GM04504 (cell line): ENCODE measurements at regions not wholly inside any gene's neighbourhood (a gene's known extent, or its start where the extent isn't known, plus 50 kb on each side); places are given as distances from the start of the nearest gene placed in this dataset.

ENCODE experiments used
- DNase-seq: peaks from one replicate; pipeline ENCODE4 v3.0.0-alpha.2; 2012; ENCODE audit warnings: low read depth

DNA sequence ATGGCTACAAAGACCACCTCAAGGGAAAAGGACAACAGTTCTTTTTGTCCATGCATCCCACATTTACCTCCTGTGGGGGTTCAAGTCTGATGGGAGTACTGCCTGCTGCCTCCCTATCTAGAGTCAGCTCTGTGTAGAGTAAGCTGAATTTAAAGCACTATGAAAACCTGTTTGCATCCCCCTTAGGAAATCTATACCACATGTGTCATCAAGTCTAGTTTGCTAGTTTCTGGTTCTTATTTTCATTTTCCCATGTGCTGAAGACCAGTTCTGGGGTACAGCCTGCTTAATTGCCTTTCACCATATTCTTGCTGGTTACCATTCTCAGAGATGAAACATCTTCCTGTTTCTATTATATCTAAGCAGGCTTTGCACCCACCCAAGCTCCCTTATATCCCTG is 470.3 kb downstream of the MBD2 start:
- DNase-seq, result no peak

DNA sequence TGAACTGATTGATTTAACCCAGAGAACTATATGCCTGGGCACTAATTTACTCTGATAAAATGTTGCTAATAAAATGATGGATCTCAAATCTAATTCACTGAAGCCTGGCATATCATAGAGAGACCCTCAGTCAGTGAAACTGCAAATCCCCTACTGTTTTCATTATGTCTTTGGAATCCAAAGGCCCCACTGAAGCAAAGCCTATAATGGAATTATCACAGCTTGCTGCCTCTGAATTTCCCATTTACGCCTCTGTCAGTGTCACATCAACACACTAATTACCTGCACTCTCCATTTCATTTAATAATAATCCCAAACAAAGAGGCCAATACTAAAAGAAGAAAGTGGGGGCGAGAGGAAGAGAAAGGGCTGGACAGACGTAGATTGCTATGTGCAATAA is 470.9 kb downstream of the MBD2 start:
- no peak for DNase-seq

DNA sequence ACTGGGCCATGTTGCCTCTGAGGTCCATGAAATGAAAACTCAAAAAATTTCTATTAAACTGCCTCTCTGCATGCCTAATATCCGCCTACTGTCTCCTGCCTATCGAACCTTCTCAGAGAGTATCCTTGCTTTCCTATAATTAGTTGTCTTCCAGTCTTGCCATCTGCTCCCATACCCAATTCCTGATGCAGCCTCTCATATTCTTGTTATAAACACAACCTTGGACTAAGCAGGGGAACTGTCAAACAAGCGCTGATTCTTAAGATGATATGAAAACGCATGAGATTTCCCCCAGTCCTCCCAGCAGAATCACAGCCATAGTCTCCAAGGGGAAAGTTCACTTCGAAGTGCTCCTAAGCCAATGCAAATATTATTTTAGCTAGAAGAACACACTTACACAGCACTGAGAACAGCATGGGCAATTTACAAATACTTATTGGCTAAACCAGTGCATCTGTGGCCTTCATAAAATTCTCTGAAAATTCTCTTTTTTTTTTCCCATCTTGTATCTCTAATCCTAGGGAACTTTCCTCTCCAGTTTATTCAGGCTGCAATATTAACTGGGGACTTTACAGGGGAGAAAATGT is 471.6 kb downstream of the MBD2 start:
- DNase-seq, result no peak

DNA sequence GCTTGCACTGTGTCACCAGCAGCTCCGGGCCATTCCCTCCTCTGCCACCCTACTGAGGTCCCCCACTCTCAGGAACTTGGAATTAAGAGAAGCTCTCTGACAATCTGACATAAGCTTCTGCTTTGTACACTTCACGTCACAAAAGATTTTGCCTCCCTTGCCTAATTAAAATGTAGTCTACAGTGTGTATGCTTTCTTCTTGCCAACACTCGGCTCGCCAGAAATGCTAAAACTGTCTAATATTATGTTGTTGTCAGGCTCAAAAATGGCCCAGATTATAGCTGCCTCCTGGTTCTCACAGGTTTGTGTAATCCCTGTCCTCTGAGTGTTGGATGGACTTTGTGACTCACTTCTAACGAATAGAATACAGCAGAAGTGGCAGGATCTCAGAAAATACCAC is 474.7 kb downstream of the MBD2 start:
- DNase-seq, result no peak

DNA sequence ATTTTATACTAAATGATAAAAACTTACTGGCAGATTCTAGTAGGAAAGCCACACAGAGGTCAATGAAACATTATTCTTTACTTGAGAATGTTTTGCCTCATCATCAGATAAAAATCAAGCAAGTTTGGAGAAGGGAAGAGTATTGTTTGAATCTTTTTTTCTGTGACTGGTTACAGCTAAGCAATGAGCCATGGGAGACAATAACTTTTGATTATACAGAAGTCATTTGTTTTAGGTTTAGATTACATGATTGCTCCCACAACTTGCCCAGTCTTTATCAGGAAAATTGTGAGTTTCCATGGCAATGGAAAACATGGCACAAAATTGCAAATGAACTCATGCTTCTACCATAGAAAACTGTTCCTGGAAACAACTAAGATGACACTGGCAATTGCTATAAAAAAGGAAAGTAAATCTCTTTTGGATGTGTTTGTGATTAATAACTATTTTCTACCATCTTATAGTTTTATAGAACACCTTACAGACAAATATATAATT is 476.8 kb downstream of the MBD2 start:
- no peak for DNase-seq

DNA sequence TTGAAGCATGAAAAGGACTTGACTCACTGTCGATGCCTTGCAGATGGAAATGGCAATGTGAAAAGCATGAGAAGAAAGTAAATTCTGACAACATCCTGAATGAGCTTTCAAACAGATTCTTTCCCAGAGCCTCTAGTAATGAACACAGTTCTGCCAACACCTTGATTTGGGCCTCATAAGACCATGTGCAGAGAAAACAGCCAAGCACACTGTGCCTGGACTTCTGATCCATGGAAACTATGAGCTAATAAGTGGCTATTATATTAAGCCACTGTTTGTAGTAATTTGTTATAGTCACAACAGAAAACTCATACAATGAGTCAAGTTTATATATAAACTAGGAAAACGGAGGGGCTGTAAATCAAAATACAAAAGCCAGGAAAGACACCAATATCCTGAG is 477.3 kb downstream of the MBD2 start:
- DNase-seq, result no peak

DNA sequence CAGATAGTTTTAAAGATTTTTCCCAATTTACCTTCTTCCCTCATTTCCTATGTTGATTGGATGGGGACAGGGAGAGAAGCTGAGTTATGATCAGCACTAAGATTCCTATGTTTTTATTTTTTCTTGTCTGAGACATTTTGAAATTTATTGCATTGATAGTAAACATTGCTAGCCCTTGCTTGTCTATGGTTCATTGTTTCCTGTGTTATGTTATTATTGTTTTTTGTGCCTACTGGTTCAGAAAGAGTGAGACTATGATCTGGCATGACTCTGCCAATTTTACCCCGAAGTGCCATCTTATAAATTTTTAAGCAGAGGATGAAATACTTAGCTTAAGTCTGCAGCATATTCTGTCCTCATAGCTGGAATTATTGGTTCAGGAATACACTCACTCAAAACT is 478.5 kb downstream of the MBD2 start:
- DNase-seq, result no peak

DNA sequence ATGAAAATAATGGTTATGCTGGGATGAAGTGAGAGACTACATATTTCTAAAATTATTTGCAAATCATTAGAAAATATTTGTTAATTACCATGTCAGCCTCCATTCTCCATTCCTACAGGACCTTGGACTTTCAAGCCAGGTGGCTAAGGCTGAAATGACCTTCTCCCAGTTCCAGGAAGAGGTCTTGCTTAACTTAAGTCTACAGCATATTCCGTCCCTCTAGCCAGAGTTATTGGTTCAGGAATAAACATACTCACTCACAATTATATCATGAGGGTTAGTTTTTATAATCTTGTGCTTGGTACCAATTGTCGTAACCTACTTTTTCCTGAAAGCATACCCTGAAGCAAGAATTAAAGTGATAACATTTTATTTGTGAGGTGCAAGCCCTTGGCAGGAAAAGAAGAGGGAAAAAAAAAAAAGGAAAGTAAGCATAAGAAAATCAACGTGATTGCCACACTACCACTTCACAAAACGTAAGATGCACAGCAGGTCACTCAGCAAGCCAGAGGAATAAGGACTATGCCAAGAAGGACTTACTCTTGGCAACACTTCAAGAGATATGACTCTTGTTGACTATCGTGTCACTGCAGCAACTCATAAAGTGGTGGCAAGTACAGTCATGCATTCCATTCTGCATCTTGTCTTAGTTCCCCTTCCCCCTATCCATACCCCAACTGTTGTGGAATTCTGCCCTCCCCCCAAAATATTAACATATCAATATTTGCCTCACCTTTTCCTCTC is 479.1 kb downstream of the MBD2 start:
- peak; percentile 14 for DNase-seq

DNA sequence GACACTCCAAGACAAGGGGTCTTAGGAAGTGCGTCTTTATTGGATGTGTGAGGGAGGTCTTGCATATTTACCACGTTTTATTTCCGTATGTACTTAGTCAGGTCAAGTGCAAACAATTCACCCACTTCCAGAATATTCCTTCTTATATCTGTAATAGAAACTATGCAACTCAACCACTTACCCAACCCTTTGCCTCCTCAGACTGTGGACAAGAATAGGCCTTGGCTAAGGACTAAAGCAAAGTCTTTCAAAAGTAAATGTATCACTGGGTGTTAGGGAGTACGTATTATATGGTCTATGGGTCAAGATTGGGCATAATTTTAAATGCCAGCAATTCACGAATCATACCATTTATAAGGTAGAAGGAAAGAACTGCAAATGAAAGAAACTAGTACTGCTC is 484.8 kb downstream of the MBD2 start:
- no peak for DNase-seq

DNA sequence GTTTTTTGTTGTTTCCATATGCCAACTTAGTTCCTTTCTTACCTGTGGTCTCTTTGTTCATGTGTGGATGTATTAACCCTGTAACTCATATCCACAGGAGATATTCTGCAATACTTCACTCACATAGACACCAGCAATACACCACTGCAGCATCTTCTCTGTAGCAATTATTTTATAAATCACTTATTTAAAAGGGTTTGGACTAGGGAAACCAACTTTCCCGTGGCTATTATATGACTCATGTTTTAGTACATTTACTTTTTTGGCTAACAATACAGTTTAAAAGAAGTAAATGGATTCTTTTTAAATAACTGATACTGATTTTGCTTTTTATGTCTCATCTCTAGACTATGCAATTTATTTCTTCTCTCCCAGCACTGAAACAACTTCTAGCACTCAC is 488.9 kb downstream of the MBD2 start:
- no peak for DNase-seq

DNA sequence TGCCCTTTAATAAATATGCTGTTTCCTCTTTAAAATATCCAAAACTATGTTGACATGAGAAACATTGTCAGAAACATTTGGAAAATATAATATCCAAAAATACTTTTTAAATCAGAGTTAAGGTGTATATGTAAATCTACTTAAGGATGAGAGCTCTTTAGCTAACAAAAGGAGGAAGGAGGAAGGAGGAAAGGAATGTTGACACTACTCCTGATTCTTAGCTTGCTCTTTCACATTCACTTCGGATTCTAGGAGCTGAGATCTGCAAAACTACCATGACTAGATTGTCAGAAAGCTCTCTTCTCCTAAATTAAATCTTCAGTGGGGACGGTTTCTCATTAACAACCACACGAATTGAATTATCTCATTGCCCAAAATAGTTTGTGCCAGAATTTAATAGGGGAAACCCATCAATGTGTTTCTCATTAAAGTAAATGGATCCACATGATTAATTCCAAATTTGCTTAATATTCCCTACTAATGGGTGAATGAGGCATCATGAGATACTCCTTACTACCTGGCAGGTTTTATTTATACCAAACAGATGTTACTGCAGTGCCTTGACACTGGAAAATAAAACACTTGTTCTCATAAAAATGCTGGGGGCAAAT is 509.1 kb downstream of the MBD2 start:
- no peak for DNase-seq

DNA sequence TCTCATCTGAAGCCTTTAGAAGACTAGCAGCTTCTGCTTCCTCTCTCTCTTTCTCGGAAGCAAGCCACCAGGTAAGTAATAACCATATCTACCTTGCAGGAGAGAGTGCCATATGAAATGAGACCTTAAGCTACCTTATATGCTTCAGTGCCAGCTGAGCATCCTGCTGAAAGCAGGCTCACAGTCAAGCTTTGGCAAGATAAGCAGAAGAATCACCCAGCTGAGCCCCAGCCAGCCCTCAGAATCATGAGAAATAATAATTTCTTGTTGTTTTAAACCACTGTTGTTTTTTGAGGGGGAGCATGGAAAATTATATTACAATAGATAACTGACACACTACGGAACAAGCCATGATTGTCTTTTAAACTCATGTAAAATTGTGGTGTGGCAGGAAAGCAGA is 514.4 kb downstream of the MBD2 start:
- DNase-seq, result no peak

DNA sequence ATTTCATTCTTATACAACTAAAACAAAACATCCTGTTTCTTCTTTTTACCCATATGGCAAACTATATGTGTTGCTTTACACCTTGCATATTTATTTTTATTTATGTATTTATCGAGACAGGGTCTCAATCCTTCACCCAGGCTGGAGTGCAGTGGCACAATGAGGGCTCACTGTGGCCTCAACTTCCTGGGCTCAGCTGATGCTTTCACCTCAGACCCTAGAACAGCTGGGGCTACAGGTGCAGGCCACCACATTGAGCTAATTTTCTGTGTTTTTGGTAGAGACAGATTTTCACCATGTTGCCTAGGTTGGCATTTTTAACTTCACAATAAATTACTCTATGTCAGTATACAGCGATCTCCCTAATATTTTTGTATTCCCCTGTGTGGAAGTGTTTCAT is 522.0 kb downstream of the MBD2 start:
- DNase-seq, result no peak

DNA sequence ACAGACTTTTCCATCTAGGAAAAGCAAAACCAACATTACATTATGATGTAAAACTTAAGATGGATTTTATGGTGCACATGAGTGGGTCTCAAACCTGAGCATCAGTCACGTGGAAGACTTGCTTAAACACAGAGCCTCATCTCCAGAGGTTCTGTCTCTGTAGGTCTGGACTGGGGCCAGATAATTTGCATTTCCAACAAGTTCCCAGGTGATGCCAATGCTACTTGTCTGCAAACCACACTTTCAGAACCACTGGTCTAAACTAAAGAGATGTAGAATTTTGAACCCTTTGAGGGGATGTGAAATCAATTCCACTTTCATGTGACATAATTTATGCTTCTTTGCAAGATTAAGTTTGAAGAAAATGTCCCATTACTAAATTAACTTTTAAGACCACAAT is 522.8 kb downstream of the MBD2 start:
- DNase-seq, result no peak

DNA sequence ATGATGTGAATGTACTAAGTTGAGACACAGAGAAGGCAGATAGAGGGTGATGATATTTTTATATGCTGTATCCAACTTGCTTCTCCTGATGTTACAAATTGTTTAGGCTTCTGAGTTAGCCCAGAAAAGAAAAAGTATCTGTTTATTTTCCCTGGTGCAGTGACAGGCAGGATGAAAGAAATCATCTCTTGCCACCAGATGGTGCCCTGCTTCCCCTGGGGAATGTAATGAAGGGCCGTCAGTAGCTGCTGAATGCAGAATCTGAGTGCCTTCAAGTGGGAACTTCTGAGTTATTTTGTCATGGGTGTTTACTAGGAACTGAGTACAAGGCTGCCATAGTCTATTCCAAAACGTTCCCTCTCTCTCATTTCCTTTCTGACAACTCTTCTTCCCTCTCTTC is 525.6 kb downstream of the MBD2 start:
- DNase-seq, result peak; percentile 28

DNA sequence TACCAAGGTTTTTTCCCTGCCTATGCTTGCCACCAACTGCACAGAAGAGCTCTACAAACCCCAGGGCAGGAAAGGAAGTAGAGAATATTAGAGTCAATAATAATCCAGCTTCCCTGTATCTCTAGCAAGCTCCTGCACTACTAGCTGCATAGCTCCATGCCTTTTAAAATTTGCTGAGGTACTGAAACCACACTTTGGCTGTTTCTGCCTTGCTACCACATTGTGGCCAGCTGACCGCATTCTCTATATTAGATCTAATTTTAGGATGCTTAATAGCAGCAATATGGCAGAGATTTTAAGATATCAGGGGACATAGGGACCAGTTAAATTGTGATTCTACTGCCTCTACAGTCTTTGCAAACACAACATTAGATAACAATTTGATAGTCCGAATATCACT is 534.6 kb downstream of the MBD2 start:
- DNase-seq, result no peak

DNA sequence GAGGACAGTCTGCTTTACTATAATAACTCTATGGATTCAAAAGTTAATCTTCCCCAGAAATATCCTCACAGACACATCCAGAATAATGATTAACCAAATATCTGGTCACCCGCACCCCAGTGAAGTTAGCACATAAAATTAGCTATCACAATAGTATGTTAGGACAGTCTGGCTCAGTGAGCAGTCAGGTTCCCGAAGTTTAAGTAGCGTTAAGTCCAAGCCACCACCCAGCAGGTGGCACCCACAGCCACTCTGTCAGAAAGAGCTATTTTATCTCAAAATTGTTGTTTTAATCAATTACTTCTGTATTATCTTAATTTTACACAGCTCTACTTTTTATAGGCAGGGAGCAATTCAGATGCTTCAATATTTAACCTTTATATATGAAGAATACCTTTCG is 537.5 kb downstream of the MBD2 start:
- no peak for DNase-seq

DNA sequence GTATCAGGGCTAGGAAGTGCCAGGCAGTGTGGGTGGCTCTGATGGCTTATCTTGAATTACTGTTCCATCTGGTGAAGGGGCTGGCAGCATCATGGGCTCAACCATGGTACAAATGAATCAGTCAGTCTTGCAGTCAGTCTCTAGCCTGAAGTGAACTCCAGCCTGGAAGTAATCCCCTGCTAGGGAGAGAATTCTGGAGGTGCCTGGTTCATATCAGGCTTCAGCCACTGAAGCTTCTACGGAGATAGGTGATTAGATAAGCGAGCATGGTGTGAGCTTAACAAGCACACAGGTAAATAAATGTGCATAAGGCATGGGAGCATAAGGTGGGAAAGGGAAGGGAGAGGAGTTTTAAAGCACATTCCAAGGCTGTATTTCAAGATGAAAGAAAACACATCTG is 541.7 kb downstream of the MBD2 start:
- DNase-seq, result no peak

DNA sequence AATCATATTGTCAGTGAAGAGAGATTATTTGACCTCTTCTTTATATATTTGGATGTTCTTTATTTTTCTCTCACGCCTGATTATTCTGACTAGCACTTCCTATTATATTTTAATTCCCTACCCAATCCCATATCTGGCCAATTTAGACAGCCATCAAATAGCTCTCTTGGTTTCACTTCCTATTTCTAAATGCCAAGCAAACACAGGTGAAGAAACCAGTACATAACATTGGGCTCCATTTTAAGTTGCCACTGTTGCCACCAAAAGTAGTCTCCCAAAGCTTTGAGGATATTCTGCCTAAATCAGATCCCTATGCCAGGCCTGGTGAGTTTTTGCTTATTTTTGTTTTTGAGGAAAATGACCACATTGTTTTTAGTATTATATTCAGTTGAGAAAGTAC is 547.0 kb downstream of the MBD2 start:
- DNase-seq, result no peak

DNA sequence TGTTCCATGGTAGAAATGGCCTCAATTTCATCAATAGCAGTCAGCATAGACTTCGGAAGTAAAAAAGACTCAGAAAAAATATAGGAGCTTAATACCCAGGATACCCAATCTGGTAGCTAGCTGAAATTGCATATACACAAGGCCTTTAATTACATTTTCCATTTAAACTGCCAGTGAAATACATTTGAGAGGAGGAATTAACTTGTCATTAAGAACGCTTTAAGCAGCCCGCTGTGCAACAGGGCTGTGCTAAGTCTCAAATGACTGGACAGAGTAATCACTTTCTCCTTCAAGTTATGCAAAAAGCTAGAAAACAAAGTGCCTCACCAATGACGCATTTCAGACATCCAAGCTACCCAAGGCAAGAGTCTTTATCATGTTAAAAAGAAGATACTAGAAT is 558.8 kb downstream of the MBD2 start:
- no peak for DNase-seq

DNA sequence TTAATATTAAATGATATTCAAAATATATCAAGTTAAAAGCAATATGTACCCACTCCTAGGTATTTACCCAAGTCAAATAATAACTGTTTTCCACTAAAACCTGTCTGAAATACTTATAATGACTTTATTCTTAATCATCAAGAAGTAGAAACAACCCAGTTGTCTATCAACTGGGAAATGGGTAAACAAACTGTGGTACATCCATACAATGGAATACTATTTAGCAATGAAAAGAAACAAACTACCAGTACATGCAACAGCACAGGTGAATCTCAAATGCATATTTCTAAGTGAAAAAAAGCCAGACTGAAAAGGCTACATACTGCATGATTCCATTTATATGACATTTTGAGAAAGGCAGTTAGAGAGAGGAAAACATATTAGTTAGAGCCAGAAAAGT is 559.9 kb downstream of the MBD2 start:
- DNase-seq, result no peak

DNA sequence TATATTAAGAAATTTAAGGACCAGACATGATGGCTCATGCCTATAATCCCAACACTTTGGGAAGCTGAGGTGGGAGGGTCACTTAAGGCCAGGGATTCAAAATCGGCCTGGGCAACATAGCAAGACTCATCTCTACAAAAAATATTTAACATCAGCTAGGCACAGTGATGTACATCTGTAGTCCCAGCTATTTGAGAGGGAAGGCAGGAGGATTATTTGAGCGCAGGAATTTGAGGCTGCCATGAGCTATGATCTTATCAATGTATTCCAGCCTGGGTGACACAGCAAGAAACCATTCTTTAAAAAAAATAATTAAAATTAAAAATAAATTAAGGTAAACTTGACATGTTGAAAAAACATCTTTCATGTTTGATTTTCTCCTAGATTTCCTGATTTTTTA is 564.2 kb downstream of the MBD2 start:
- no peak for DNase-seq

DNA sequence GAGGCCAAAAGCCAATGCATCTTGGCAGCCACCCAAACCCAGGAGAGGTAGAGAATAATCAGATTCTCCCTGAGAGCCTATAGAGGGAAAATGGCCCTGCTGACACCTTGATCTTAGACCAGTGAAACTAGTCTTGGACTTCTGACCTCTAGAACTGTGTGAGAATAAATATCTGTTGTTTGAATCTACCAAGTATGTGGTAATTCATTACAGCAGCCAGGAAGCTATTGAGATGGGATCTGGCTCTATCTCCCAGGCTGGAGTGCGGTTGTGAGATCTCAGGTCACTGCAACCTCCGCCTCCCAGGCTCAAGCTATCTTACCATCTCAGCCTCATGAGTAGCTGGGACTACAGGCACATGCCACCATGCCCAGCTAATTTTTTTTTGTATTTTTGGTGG is 567.2 kb downstream of the MBD2 start:
- DNase-seq, result no peak

DNA sequence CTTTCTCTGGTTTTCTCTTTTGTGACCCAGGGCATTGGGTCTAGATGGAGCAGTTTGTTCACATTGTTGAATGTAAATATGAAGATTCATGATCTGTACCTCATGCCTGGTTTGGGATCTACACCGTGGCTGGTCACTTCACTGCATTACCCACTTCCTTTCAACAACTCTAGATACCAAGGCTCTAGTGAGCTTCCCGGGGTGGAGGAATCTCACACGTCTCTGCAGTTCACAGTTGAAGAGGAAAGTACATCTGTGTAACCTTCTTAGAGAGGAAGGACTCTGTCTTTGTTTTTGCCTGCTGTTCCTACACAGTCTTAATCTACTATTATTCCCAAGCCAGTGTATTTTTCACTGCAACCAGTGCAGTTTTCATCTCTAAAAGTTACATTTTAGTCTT is 574.8 kb downstream of the MBD2 start:
- DNase-seq, result no peak
